HepG2 (cell line): ENCODE measurements at regions not wholly inside any gene's neighbourhood (a gene's known extent, or its start where the extent isn't known, plus 50 kb on each side); places are given as distances from the start of the nearest gene placed in this dataset.

Experiments
- AHR ChIP-seq: IDR thresholded peaks from 2 replicates; pipeline ENCODE4 v1.6.1; 2018; ENCODE audit warnings: missing genetic modification reagents, missing compliant biosample characterization
- ARHGAP35 ChIP-seq: sonication (generic); formaldehyde crosslinking; IDR thresholded peaks from 2 replicates; pipeline ENCODE4 v1.9.0; 2022; ENCODE audit warnings: mild to moderate bottlenecking, inconsistent platforms, moderate library complexity, missing genetic modification reagents, borderline replicate concordance
- ATF1 ChIP-seq: IDR thresholded peaks from 2 replicates; pipeline ENCODE4 v1.6.1; 2016; ENCODE audit warnings: mild to moderate bottlenecking, control low read depth
- DNMT1 ChIP-seq: sonication (generic); formaldehyde crosslinking; IDR thresholded peaks from 2 replicates; pipeline ENCODE4 v1.5.1; 2020; ENCODE audit warnings: mild to moderate bottlenecking, missing genetic modification reagents
- ELF3 ChIP-seq: IDR thresholded peaks from 2 replicates; pipeline ENCODE4 v1.6.1; 2016; ENCODE audit warnings: missing genetic modification reagents, missing compliant biosample characterization
- FOXJ3 ChIP-seq: sonication (generic); formaldehyde crosslinking; IDR thresholded peaks from 2 replicates; pipeline ENCODE4 v1.4.0; 2020; ENCODE audit warnings: missing genetic modification reagents, mild to moderate bottlenecking, borderline replicate concordance
- HIVEP1 ChIP-seq: sonication (generic); formaldehyde crosslinking; IDR thresholded peaks from 2 replicates; pipeline ENCODE4 v1.4.0; 2020; ENCODE audit warnings: mild to moderate bottlenecking, missing genetic modification reagents
- HOXA5 ChIP-seq: sonication (generic); formaldehyde crosslinking; IDR thresholded peaks from 2 replicates; pipeline ENCODE4 v1.4.0; 2020; ENCODE audit warnings: missing genetic modification reagents
- KLF6 ChIP-seq: IDR thresholded peaks from 2 replicates; pipeline ENCODE4 v1.8.0; 2016; ENCODE audit warnings: missing biosample characterization, missing genetic modification reagents
- MED1 ChIP-seq: sonication (generic); formaldehyde crosslinking; IDR thresholded peaks from 2 replicates; pipeline ENCODE4 v1.4.0; 2020; ENCODE audit warnings: missing genetic modification reagents
- MED8 ChIP-seq: sonication (generic); formaldehyde crosslinking; IDR thresholded peaks from 2 replicates; pipeline ENCODE4 v1.8.1; 2023; ENCODE audit warnings: mild to moderate bottlenecking, missing genetic modification reagents; ENCODE audit not compliant: insufficient replicate concordance
- MLX ChIP-seq: IDR thresholded peaks from 2 replicates; pipeline ENCODE4 v1.6.1; 2016
- NR2F6 ChIP-seq, 2 experiments: IDR thresholded peaks; 2 replicates each; pipeline ENCODE4 v1.6.1; 2016; ENCODE audit warnings: antibody characterized with exemption in 1 of 2, mild to moderate bottlenecking in 1 of 2
- PHF5A ChIP-seq: IDR thresholded peaks from one replicate; pipeline ENCODE4 v1.6.1; 2018; ENCODE audit warnings: low read depth, missing genetic modification reagents; ENCODE audit not compliant: unreplicated experiment
- RBM39 ChIP-seq: fragments of 200-400 bp; formaldehyde crosslinking; IDR thresholded peaks from one replicate; pipeline ENCODE4 v1.6.1; 2018; ENCODE audit warnings: antibody characterized with exemption, mild to moderate bottlenecking, low read depth, low read length; ENCODE audit not compliant: poor library complexity, severe bottlenecking
- SNAI1 ChIP-seq: sonication (generic); formaldehyde crosslinking; IDR thresholded peaks from 2 replicates; pipeline ENCODE4 v1.5.0; 2020; ENCODE audit warnings: mild to moderate bottlenecking, missing genetic modification reagents, borderline replicate concordance
- SRSF9 ChIP-seq: fragments of 200-400 bp; formaldehyde crosslinking; IDR thresholded peaks from 2 replicates; pipeline ENCODE4 v1.6.1; 2018; ENCODE audit warnings: borderline replicate concordance, mild to moderate bottlenecking, low read depth, low read length; ENCODE audit not compliant: insufficient read depth, poor library complexity, severe bottlenecking
- TAF15 ChIP-seq: fragments of 200-400 bp; formaldehyde crosslinking; IDR thresholded peaks from one replicate; pipeline ENCODE4 v1.6.1; 2018; ENCODE audit warnings: mild to moderate bottlenecking, low read depth, low read length; ENCODE audit not compliant: poor library complexity, severe bottlenecking
- ZFP82 ChIP-seq: sonication (generic); formaldehyde crosslinking; IDR thresholded peaks from 2 replicates; pipeline ENCODE4 v1.5.1; 2020; ENCODE audit warnings: mild to moderate bottlenecking, missing genetic modification reagents, borderline replicate concordance
- ZNF234 ChIP-seq: sonication (generic); formaldehyde crosslinking; conservative IDR thresholded peaks from 2 replicates; pipeline ENCODE4 v1.5.1; 2020; ENCODE audit warnings: mild to moderate bottlenecking, missing genetic modification reagents
- ZNF256 ChIP-seq: sonication (generic); formaldehyde crosslinking; conservative IDR thresholded peaks from 2 replicates; pipeline ENCODE4 v1.4.0; 2020; ENCODE audit warnings: missing genetic modification reagents
- ZNF354B ChIP-seq: sonication (generic); formaldehyde crosslinking; IDR thresholded peaks from 2 replicates; pipeline ENCODE4 v1.8.0; 2022; ENCODE audit warnings: mild to moderate bottlenecking, missing genetic modification reagents
- ZNF547 ChIP-seq: sonication (generic); formaldehyde crosslinking; IDR thresholded peaks from 2 replicates; pipeline ENCODE4 v1.5.1; 2020; ENCODE audit warnings: mild to moderate bottlenecking, missing genetic modification reagents
- ZNF672 ChIP-seq: sonication (generic); formaldehyde crosslinking; IDR thresholded peaks from 2 replicates; pipeline ENCODE4 v1.8.1; 2022; ENCODE audit warnings: missing genetic modification reagents
- ZNF703 ChIP-seq: sonication (generic); formaldehyde crosslinking; IDR thresholded peaks from 2 replicates; pipeline ENCODE4 v1.5.1; 2020; ENCODE audit warnings: missing genetic modification reagents, mild to moderate bottlenecking, moderate library complexity, borderline replicate concordance
- TF ChIP-seq, protein P1 (sequence below): IDR thresholded peaks from 2 replicates; pipeline ENCODE4 v1.6.1; 2016; ENCODE audit warnings: mild to moderate bottlenecking, missing biosample characterization, missing genetic modification reagents
- TF ChIP-seq, protein P2 (sequence below): sonication (generic); formaldehyde crosslinking; IDR thresholded peaks from 2 replicates; pipeline ENCODE4 v1.5.1; 2020; ENCODE audit warnings: mild to moderate bottlenecking, missing genetic modification reagents, moderate library complexity

- no peak for TF ChIP-seq SRSF9
- TF ChIP-seq PHF5A, result no peak
- TF ChIP-seq FOXJ3 (CRISPR knock-in tag), result no peak
- TF ChIP-seq MED8 (CRISPR knock-in tag), result no peak
- no peak for TF ChIP-seq KLF6 (CRISPR knock-in tag)
- TF ChIP-seq ZNF256 (CRISPR knock-in tag), result no peak
- TF ChIP-seq SNAI1, result no peak
- no peak for TF ChIP-seq ATF1 (CRISPR knock-in tag)
- no peak for TF ChIP-seq ZNF703 (CRISPR knock-in tag)
- TF ChIP-seq, protein P1, sequence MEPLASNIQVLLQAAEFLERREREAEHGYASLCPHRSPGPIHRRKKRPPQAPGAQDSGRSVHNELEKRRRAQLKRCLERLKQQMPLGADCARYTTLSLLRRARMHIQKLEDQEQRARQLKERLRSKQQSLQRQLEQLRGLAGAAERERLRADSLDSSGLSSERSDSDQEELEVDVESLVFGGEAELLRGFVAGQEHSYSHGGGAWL, result no peak
- no peak for TF ChIP-seq HOXA5
- TF ChIP-seq ZNF547 (CRISPR knock-in tag), result no peak
- TF ChIP-seq ZNF354B (CRISPR knock-in tag), result no peak
- no peak for TF ChIP-seq HIVEP1 (CRISPR knock-in tag)
- TF ChIP-seq ZFP82 (CRISPR knock-in tag), result no peak
- TF ChIP-seq TAF15, result no peak
- TF ChIP-seq ARHGAP35 (CRISPR knock-in tag), result no peak
- TF ChIP-seq, protein P2, sequence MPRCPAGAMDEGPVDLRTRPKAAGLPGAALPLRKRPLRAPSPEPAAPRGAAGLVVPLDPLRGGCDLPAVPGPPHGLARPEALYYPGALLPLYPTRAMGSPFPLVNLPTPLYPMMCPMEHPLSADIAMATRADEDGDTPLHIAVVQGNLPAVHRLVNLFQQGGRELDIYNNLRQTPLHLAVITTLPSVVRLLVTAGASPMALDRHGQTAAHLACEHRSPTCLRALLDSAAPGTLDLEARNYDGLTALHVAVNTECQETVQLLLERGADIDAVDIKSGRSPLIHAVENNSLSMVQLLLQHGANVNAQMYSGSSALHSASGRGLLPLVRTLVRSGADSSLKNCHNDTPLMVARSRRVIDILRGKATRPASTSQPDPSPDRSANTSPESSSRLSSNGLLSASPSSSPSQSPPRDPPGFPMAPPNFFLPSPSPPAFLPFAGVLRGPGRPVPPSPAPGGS (CRISPR knock-in tag), result no peak
- peak; percentile 37; the same call in 1 of the 2 replicates for TF ChIP-seq ELF3
- no peak for TF ChIP-seq DNMT1
- no peak for TF ChIP-seq AHR (CRISPR knock-in tag)
- TF ChIP-seq ZNF672, result no peak
- TF ChIP-seq MED1 (CRISPR knock-in tag), result no peak
- no peak for TF ChIP-seq MLX (CRISPR knock-in tag)
- no peak for TF ChIP-seq RBM39
- no peak for TF ChIP-seq ZNF234 (CRISPR knock-in tag)
- TF ChIP-seq NR2F6 (IDR thresholded peaks at IDR 0.05), result no peak
- TF ChIP-seq NR2F6 (CRISPR knock-in tag; IDR thresholded peaks at IDR 0.05), result 0 out of 2 replicates have a peak, but pooled peaks have one; percentile 5
These were observed 56.2 kb upstream of the ARID1B start (continued) for GRCh38 chr6:156720691-156721685.
